ENCODE measurements at regions not wholly inside any gene's neighbourhood (a gene's known extent, or its start where the extent isn't known, plus 50 kb on each side); places are given as distances from the start of the nearest gene placed in this dataset.

DNA sequence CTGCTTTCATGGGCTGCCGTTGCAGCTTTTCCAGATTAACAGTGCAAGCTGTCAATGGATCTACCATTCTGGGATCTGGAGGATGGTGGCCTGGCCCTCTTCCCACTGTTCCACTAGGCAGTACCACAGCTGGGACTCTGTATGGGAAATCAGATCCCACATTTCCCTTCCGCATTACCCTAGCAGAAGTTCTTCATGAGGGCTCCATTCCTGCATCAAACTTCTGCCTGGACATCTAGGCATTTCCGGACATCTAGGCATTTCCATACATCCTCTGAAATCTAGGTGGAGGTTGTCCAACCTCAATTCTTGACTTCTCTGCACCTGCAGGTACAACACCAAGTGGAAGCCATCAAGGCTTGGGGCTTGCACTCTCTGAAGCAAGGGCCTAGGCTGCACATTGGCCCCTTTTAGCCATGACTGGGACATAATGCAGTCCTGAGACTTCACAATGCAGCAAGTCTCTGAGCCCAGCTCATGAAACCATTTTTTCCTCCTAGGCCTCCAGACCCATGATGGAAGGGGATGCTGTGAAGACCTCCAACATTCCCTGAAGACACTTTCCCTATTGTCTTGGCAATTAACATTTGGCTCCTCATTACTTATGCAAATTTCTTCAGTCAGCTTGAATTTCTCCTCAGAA lies 863.3 kb downstream of the C12orf50 start:
- Histone ChIP-seq H3K4me3 (replicated peaks in 1 of 3; ENCODE audit: insufficient read depth in 1 of 3, low read depth in 1 of 3, low read length in 3 of 3) (no peak overlapping the region), H3K36me3 (ENCODE audit: control insufficient read depth in 2 of 2, extremely low read depth in 1 of 2, insufficient read depth in 2 of 2, low read length in 2 of 2) (no peaks in the 10 kb centered on the region), H3K9ac (replicated peaks; ENCODE audit: extremely low read depth, insufficient read depth, low read length) (no peak overlapping the region), H3K4me2 (ENCODE audit: insufficient read depth, low read length) (no peak overlapping the region), H3K27ac (ENCODE audit: insufficient read depth, low read depth, low read length) (no peak overlapping the region), H3K9me3 (replicated peaks; ENCODE audit: control insufficient read depth, insufficient read depth, low read length) (no peaks in the 10 kb centered on the region), H4K20me1 (replicated peaks; ENCODE audit: control insufficient read depth, extremely low read depth, insufficient read depth, low read length) (no peaks in the 10 kb centered on the region), H2AFZ (ENCODE audit: low read depth, low read length) (no peak overlapping the region), H3K4me1 (ENCODE audit: control insufficient read depth, extremely low read depth, insufficient read depth, low read length) (peaks cover 6% of the 10 kb centered on the region), H3K27me3 (ENCODE audit: control insufficient read depth in 2 of 2, insufficient read depth in 2 of 2, low read length in 2 of 2) (no peaks in the 10 kb centered on the region), H3K79me2 (ENCODE audit: control insufficient read depth, insufficient read depth, low read length) (no peaks in the 10 kb centered on the region), H3K9me1 (replicated peaks; ENCODE audit: control insufficient read depth, extremely low read depth, insufficient read depth, low read length) (no peaks in the 10 kb centered on the region)
- no TSS peak for BruUV-seq (replicated peaks)
- intact Hi-C loops (cut with micrococcal nuclease) = no loop called here
- DNase-seq (ENCODE audit: low read depth, low spot score) (no peak), FAIRE-seq (no peak)
- CTCF ChIA-PET = no interaction called here
- TF ChIP-seq, protein P1, sequence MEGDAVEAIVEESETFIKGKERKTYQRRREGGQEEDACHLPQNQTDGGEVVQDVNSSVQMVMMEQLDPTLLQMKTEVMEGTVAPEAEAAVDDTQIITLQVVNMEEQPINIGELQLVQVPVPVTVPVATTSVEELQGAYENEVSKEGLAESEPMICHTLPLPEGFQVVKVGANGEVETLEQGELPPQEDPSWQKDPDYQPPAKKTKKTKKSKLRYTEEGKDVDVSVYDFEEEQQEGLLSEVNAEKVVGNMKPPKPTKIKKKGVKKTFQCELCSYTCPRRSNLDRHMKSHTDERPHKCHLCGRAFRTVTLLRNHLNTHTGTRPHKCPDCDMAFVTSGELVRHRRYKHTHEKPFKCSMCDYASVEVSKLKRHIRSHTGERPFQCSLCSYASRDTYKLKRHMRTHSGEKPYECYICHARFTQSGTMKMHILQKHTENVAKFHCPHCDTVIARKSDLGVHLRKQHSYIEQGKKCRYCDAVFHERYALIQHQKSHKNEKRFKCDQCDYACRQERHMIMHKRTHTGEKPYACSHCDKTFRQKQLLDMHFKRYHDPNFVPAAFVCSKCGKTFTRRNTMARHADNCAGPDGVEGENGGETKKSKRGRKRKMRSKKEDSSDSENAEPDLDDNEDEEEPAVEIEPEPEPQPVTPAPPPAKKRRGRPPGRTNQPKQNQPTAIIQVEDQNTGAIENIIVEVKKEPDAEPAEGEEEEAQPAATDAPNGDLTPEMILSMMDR (IDR thresholded peaks at IDR 0.05; ENCODE audit: extremely low read depth in 1 of 2, insufficient read depth in 1 of 2, low read depth in 1 of 2, low read length in 2 of 2) = no peak
- TF ChIP-seq JUN (IDR thresholded peaks at IDR 0.05; ENCODE audit: borderline replicate concordance, insufficient read depth, insufficient read length, low read depth) (no peak), POLR2AphosphoS5 (IDR thresholded peaks at IDR 0.05; ENCODE audit: insufficient read depth, low read depth, low read length) (no peak), FOS (IDR thresholded peaks at IDR 0.05; ENCODE audit: borderline replicate concordance, insufficient read depth, low read length) (no peak), POLR2A (IDR thresholded peaks at IDR 0.05; ENCODE audit: low read depth, low read length) (no peak), MYC (IDR thresholded peaks at IDR 0.05; ENCODE audit: low read depth, low read length) (no peak), GATA2 (IDR thresholded peaks at IDR 0.05; ENCODE audit: insufficient read depth, insufficient read length, low read depth, low read length) (no peak)
- TF ChIP-seq, protein P2, sequence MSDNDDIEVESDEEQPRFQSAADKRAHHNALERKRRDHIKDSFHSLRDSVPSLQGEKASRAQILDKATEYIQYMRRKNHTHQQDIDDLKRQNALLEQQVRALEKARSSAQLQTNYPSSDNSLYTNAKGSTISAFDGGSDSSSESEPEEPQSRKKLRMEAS (IDR thresholded peaks at IDR 0.05; ENCODE audit: insufficient read depth, insufficient read length) = no peak
- POLR2A ChIA-PET = no interaction called here
- dilution Hi-C loops (cut with MboI; ENCODE audit: extremely low pct_ligation_motif_present, low sequenced_read_pairs) = no loop called here

All from endothelial cell of umbilical vein (primary cell).